GM19438 (cell line): ENCODE measurements at regions not wholly inside any gene's neighbourhood (a gene's known extent, or its start where the extent isn't known, plus 50 kb on each side); places are given as distances from the start of the nearest gene placed in this dataset.
"Not testable (repeated sequence)": the region's sequence is repeated elsewhere in the genome, so short reads cannot be mapped to it uniquely, and the experiment has no call there.

Experiments
- ATAC-seq: cut with Tn5 transposase; IDR thresholded peaks from one replicate; pipeline ENCODE4 v1.9.1; 2021; ENCODE audit warnings: low read depth; ENCODE audit not compliant: unreplicated experiment

GRCh38 chr16:13845232-13845631 lies 74.7 kb upstream of the ERCC4 start:
- ATAC-seq: no peak

GRCh38 chr16:13848795-13849194 lies 71.2 kb upstream of the ERCC4 start:
- ATAC-seq: no peak

- not testable (repeated sequence) for ATAC-seq
Measured at GRCh38 chr16:13850173-13850572, 69.8 kb upstream of the ERCC4 start.

GRCh38 chr16:13852827-13853226 lies 67.1 kb upstream of the ERCC4 start:
- no peak for ATAC-seq

GRCh38 chr16:13856398-13856797 lies 63.6 kb upstream of the ERCC4 start:
- no peak for ATAC-seq

- ATAC-seq: no peak
Measured at GRCh38 chr16:13856811-13857511, 63.0 kb upstream of the ERCC4 start.

- ATAC-seq: no peak
Measured at GRCh38 chr16:13858873-13859580, 60.9 kb upstream of the ERCC4 start.

- ATAC-seq: no peak
Measured at GRCh38 chr16:13863075-13863765, 56.7 kb upstream of the ERCC4 start.

- ATAC-seq: no peak
Measured at GRCh38 chr16:13864689-13865088, 55.3 kb upstream of the ERCC4 start.

GRCh38 chr16:13866073-13866472 lies 53.9 kb upstream of the ERCC4 start:
- no peak for ATAC-seq
